Fibroblast of pulmonary artery (primary cell): ENCODE measurements at regions not wholly inside any gene's neighbourhood (a gene's known extent, or its start where the extent isn't known, plus 50 kb on each side); places are given as distances from the start of the nearest gene placed in this dataset.
A peak's percentile ranks its signal among the peaks of the same experiment; 100 is the strongest.

ENCODE experiments used
- DNase-seq: peaks from one replicate; pipeline ENCODE4 v3.0.0-alpha.2; 2010; ENCODE audit warnings: low read depth
- H3K4me3 ChIP-seq: replicated peaks from 2 replicates; pipeline ENCODE4 v1.5.1; 2011; ENCODE audit warnings: low read depth, mild to moderate bottlenecking, control low read depth, low read length, moderate library complexity
- TF ChIP-seq, protein P1 (sequence below): IDR thresholded peaks from 2 replicates; pipeline ENCODE4 v1.5.1; 2011; ENCODE audit warnings: mild to moderate bottlenecking, control low read depth, low read length, inconsistent platforms; ENCODE audit errors: missing control alignments

DNA sequence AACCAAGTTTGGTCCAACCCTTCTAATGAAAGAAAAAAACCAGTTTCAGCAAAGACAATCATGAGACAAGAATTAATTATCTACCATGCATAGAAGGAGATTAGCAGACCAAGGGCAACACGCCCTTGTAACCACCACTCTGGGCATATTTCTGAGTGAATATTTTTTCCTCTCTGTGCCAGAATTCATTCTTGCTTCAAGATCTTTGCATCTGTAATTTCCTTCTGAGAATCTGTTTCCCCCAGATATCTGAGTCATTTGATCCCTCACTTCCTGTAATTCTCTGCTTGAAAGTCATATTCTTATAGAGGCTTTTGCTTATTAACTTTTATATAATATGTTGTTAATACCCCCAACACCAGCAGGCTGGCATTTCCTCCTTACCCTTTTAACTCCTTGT is 243.7 kb downstream of the SLC16A7 start:
- TF ChIP-seq, protein P1, sequence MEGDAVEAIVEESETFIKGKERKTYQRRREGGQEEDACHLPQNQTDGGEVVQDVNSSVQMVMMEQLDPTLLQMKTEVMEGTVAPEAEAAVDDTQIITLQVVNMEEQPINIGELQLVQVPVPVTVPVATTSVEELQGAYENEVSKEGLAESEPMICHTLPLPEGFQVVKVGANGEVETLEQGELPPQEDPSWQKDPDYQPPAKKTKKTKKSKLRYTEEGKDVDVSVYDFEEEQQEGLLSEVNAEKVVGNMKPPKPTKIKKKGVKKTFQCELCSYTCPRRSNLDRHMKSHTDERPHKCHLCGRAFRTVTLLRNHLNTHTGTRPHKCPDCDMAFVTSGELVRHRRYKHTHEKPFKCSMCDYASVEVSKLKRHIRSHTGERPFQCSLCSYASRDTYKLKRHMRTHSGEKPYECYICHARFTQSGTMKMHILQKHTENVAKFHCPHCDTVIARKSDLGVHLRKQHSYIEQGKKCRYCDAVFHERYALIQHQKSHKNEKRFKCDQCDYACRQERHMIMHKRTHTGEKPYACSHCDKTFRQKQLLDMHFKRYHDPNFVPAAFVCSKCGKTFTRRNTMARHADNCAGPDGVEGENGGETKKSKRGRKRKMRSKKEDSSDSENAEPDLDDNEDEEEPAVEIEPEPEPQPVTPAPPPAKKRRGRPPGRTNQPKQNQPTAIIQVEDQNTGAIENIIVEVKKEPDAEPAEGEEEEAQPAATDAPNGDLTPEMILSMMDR, result no peak
- no peak overlapping the region for H3K4me3 ChIP-seq
- DNase-seq, result peak; percentile 7

DNA sequence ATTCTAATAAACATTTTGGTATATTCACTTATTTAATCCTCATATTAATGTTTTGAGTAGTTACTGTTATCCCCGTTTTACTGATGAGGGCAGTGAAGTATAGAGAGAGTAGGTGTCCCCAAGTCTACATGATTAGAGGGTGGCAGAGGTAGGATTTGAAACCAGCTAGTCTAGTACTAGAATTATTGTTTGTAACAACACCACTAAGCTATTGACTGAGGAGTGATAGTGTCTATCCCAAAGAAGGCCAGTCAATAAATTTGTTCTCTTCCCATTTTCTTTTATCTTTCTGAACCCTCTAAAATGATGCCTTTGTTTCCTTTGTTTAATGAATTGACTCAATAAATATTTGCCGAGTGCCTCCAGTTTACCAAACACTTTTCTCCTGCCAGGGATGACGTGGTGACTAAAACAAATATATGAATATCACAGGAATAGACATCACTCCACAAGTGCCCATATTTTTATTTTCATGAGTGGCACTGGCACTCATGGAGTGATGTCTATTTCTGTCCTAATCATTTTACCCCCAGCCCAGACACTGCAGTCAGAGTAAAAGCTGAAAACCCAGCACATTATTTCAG is 247.5 kb downstream of the SLC16A7 start:
- H3K4me3 ChIP-seq, result no peak overlapping the region
- no peak for DNase-seq
- TF ChIP-seq, protein P1, result no peak

DNA sequence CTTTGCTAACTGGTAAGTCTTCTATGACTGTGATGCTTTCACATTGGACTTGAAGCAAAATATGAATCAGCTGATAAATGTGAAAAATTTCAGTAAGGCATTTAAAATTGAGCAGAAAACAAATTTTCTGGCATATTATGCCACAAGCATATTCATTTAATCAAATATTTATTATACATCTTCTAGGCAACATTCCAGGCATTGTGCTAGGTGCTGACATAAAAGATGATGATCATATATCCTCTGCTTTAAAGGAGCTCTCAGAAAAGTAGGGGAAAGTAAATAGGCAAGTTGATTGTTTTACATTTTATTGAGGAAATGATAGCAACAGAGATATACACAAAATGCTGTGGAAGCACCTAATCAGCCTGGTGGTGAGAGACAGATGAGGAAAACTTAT is 248.9 kb downstream of the SLC16A7 start:
- no peak overlapping the region for H3K4me3 ChIP-seq
- DNase-seq, result no peak
- TF ChIP-seq, protein P1, result no peak

GRCh38 chr12:59845293-59845692 is 249.5 kb downstream of the SLC16A7 start:
- DNase-seq, result no peak
- TF ChIP-seq, protein P1, result no peak
- H3K4me3 ChIP-seq, result no peak overlapping the region

DNA sequence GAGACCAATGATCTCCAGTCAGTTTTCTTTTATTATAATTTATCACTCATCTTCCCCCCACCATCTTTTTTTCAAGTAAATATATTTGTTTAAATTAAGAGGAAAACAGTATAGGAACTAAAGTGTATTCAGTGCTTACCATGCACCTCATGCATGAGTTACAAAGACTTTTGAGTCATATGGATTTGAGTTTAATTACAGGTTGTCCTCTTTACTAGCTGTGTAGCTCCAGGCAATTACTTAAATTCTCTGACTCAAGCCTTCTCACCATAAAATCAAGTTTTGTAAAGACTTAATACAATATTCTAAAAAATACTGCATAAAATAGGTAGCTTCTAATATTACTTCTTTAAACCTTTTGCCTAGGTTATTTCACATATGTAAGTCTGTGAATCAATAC is 251.3 kb downstream of the SLC16A7 start:
- TF ChIP-seq, protein P1, result no peak

DNA sequence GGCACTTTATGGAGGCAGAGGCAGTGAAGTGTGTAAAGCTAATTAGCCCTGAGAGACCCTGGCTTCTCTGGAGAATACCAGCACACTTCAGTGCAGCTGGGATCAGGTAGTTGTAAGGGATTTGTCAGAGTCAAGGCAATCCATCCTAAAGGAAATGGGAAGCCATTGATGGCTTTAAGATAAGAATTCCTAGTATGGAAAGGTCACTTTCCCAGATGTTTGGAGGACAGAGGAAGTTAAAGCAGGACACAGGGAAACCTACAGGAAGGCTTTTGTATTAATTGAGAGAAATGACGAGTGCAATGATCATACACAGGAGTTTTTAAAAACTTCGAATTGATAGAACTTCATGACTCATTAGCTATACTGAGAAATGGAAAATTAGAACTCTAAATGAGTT is 254.4 kb downstream of the SLC16A7 start:
- TF ChIP-seq, protein P1, result no peak
- H3K4me3 ChIP-seq, result no peak overlapping the region
- DNase-seq, result no peak

More for the DNA sequence above, 251.3 kb downstream of the SLC16A7 start:
- H3K4me3 ChIP-seq, result no peak overlapping the region
- no peak for DNase-seq

GRCh38 chr12:59858508-59859170 is 262.8 kb downstream of the SLC16A7 start:
- DNase-seq, result no peak
- TF ChIP-seq, protein P1, result no peak

More at GRCh38 chr12:59858508-59859170, 262.8 kb downstream of the SLC16A7 start:
- no peak overlapping the region for H3K4me3 ChIP-seq
